NOMO-1 (cell line): ENCODE measurements at regions not wholly inside any gene's neighbourhood (a gene's known extent, or its start where the extent isn't known, plus 50 kb on each side); places are given as distances from the start of the nearest gene placed in this dataset.

Experiments
- DNase-seq, 2 experiments: peaks; one replicate each; lab custom pipeline; 2025; ENCODE audit not compliant: unreplicated experiment in 2 of 2; lab: John Stamatoyannopoulos, UW

GRCh38 chr16:85173981-85174751 lies 61.9 kb upstream of the CIBAR2 start:
- no peak for DNase-seq

- no peak for DNase-seq
These were observed 62.8 kb upstream of the CIBAR2 start for GRCh38 chr16:85174871-85175723.

GRCh38 chr16:85175724-85176233 lies 63.5 kb upstream of the CIBAR2 start:
- DNase-seq: no peak

GRCh38 chr16:85176541-85177447 lies 64.5 kb upstream of the CIBAR2 start:
- no peak for DNase-seq

GRCh38 chr16:85177448-85177846 lies 65.2 kb upstream of the CIBAR2 start:
- no peak for DNase-seq

- DNase-seq: no peak
These were observed 65.8 kb upstream of the CIBAR2 start for GRCh38 chr16:85178006-85178591.

GRCh38 chr16:85178596-85178995 lies 66.3 kb upstream of the CIBAR2 start:
- DNase-seq: no peak

GRCh38 chr16:85179344-85180046 lies 67.2 kb upstream of the CIBAR2 start:
- no peak for DNase-seq

GRCh38 chr16:85180047-85180826 lies 68.0 kb upstream of the CIBAR2 start:
- no peak for DNase-seq

- DNase-seq: no peak
These were observed 68.8 kb upstream of the CIBAR2 start for GRCh38 chr16:85180827-85181738.

GRCh38 chr16:85181739-85182129 lies 69.5 kb upstream of the CIBAR2 start:
- DNase-seq: no peak

- no peak for DNase-seq
These were observed 70.0 kb upstream of the CIBAR2 start for GRCh38 chr16:85182286-85182685.

GRCh38 chr16:85182774-85183173 lies 70.5 kb upstream of the CIBAR2 start:
- DNase-seq: no peak

GRCh38 chr16:85183564-85183963 lies 71.3 kb upstream of the CIBAR2 start:
- DNase-seq: no peak

- DNase-seq: no peak
These were observed 72.1 kb upstream of the CIBAR2 start for GRCh38 chr16:85184404-85184803.

- DNase-seq: no peak
These were observed 73.2 kb upstream of the CIBAR2 start for GRCh38 chr16:85185303-85186100.

- DNase-seq: no peak
These were observed 74.7 kb upstream of the CIBAR2 start for GRCh38 chr16:85187002-85187401.
